Ishikawa (cell line): ENCODE measurements at regions not wholly inside any gene's neighbourhood (a gene's known extent, or its start where the extent isn't known, plus 50 kb on each side); places are given as distances from the start of the nearest gene placed in this dataset.

Experiments used
- CEBPB ChIP-seq: IDR thresholded peaks from 2 replicates; pipeline ENCODE4 v1.6.1; 2012
- CREB1 ChIP-seq: IDR thresholded peaks from 2 replicates; pipeline ENCODE4 v1.6.1; 2012; ENCODE audit warnings: low read depth
- EGR1 ChIP-seq: IDR thresholded peaks from 2 replicates; pipeline ENCODE4 v1.6.1; 2012
- EP300 ChIP-seq: IDR thresholded peaks from 2 replicates; pipeline ENCODE4 v1.6.1; 2012; ENCODE audit warnings: borderline replicate concordance
- FOXM1 ChIP-seq: IDR thresholded peaks from 2 replicates; pipeline ENCODE4 v1.6.1; 2012; ENCODE audit warnings: low read depth, borderline replicate concordance
- NFIC ChIP-seq: IDR thresholded peaks from 2 replicates; pipeline ENCODE4 v1.6.1; 2012
- RAD21 ChIP-seq: IDR thresholded peaks from 2 replicates; pipeline ENCODE4 v1.6.1; 2012; ENCODE audit warnings: low read depth
- TAF1 ChIP-seq: IDR thresholded peaks from 2 replicates; pipeline ENCODE4 v1.6.1; 2012; ENCODE audit warnings: low read depth, mild to moderate bottlenecking
- TCF12 ChIP-seq: IDR thresholded peaks from 2 replicates; pipeline ENCODE4 v1.6.1; 2012; ENCODE audit warnings: low read depth
- TEAD4 ChIP-seq: IDR thresholded peaks from 2 replicates; pipeline ENCODE4 v1.6.1; 2012
- USF1 ChIP-seq: IDR thresholded peaks from 2 replicates; pipeline ENCODE4 v1.6.1; 2012
- YY1 ChIP-seq: IDR thresholded peaks from 2 replicates; pipeline ENCODE4 v1.6.1; 2012; ENCODE audit warnings: low read depth
- ZBTB7A ChIP-seq: IDR thresholded peaks from 2 replicates; pipeline ENCODE4 v1.6.1; 2012; ENCODE audit warnings: low read depth
- TF ChIP-seq, protein P1 (sequence below): IDR thresholded peaks from 2 replicates; pipeline ENCODE4 v1.6.1; 2012; ENCODE audit warnings: low read depth, mild to moderate bottlenecking
- TF ChIP-seq, protein P2 (sequence below): IDR thresholded peaks from 2 replicates; pipeline ENCODE4 v1.6.1; 2012

- TF ChIP-seq EGR1: no peak
- no peak for TF ChIP-seq FOXM1
- no peak for TF ChIP-seq CREB1
- TF ChIP-seq NFIC: no peak
- no peak for TF ChIP-seq YY1
- TF ChIP-seq ZBTB7A: no peak
- TF ChIP-seq TEAD4: no peak
- no peak for TF ChIP-seq TAF1
- no peak for TF ChIP-seq EP300
- TF ChIP-seq, protein P1, sequence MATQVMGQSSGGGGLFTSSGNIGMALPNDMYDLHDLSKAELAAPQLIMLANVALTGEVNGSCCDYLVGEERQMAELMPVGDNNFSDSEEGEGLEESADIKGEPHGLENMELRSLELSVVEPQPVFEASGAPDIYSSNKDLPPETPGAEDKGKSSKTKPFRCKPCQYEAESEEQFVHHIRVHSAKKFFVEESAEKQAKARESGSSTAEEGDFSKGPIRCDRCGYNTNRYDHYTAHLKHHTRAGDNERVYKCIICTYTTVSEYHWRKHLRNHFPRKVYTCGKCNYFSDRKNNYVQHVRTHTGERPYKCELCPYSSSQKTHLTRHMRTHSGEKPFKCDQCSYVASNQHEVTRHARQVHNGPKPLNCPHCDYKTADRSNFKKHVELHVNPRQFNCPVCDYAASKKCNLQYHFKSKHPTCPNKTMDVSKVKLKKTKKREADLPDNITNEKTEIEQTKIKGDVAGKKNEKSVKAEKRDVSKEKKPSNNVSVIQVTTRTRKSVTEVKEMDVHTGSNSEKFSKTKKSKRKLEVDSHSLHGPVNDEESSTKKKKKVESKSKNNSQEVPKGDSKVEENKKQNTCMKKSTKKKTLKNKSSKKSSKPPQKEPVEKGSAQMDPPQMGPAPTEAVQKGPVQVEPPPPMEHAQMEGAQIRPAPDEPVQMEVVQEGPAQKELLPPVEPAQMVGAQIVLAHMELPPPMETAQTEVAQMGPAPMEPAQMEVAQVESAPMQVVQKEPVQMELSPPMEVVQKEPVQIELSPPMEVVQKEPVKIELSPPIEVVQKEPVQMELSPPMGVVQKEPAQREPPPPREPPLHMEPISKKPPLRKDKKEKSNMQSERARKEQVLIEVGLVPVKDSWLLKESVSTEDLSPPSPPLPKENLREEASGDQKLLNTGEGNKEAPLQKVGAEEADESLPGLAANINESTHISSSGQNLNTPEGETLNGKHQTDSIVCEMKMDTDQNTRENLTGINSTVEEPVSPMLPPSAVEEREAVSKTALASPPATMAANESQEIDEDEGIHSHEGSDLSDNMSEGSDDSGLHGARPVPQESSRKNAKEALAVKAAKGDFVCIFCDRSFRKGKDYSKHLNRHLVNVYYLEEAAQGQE: no peak
- no peak for TF ChIP-seq CEBPB
- no peak for TF ChIP-seq USF1
- TF ChIP-seq TCF12: no peak
- TF ChIP-seq RAD21: no peak
Observed at GRCh38 chr20:29687438-29687837, 1570.0 kb upstream of the DEFB115 start.

DNA sequence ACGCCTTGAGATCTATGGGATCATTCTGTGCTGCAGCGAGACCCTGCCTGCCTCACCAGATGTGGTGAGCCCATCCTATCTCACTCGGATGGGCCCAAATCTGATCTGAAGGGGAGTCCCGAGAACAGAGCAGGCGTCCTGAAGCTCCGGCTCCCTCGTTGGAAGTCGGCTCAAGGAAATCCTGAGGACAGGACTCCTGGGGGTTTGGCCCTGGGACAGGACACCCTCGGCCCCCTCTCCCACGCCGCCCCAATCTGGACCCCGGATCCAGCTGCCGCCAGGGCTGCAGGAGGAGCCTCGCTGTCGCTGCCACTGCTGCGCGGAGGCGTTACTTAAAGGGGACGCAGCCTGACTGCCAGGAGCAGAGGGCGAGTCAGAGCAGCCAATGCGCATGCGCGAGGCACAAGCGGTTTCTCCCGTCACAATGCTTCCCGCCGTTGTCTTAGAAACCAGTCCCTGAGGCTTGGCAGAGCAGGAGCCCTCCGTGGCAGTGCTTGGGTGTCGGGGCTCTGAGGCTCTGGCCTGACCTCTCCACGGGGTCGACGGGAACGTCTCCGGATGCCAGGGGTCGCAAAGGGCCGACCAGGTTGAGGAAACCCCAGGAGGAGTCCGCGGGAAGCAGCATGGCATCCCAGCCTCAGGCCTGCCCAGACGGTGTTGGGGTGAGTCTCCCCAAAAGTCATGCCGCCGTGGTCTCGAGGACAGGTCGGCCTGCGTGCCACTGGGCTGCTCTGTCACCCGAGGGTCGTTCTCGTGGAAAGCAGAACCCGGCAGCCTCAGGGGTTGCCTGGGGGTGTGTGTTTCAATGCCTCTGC lies 1567.8 kb upstream of the DEFB115 start:
- TF ChIP-seq FOXM1: no peak
- TF ChIP-seq EGR1: no peak

- TF ChIP-seq ZBTB7A: no peak
- TF ChIP-seq, protein P2, sequence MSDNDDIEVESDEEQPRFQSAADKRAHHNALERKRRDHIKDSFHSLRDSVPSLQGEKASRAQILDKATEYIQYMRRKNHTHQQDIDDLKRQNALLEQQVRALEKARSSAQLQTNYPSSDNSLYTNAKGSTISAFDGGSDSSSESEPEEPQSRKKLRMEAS: no peak
- TF ChIP-seq TCF12: no peak
- TF ChIP-seq YY1: no peak
- TF ChIP-seq CEBPB: no peak
- no peak for TF ChIP-seq FOXM1
- TF ChIP-seq CREB1: no peak
- TF ChIP-seq TAF1: no peak
- TF ChIP-seq EGR1: no peak
- TF ChIP-seq TEAD4: no peak
- TF ChIP-seq, protein P1: no peak
- no peak for TF ChIP-seq EP300
- no peak for TF ChIP-seq RAD21
- no peak for TF ChIP-seq NFIC
- TF ChIP-seq USF1: no peak
Observed at GRCh38 chr20:29690274-29690673, 1567.2 kb upstream of the DEFB115 start.

DNA sequence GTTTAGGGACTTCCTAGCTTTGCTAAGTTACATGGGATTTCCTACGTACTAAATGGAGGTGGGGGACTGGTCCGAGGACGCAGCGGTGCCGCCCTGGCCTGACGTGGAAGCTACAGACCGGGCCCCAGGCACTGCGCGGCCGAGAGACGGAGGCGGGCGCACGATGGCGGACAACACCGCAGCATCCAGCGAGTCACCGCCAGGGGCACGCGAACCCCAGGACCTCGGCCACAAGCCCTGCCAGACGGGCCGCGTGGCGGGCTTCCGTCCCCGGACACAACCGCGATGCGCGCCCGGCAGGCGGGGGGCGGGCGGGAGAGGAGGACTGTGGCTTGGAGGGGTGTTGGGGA lies 1516.9 kb upstream of the DEFB115 start:
- TF ChIP-seq CREB1 (no peak), TCF12 (no peak), EP300 (no peak), NFIC (no peak), YY1 (no peak), RAD21 (no peak), TEAD4 (no peak), ZBTB7A (no peak), TAF1 (no peak)
- TF ChIP-seq, protein P2: no peak

DNA sequence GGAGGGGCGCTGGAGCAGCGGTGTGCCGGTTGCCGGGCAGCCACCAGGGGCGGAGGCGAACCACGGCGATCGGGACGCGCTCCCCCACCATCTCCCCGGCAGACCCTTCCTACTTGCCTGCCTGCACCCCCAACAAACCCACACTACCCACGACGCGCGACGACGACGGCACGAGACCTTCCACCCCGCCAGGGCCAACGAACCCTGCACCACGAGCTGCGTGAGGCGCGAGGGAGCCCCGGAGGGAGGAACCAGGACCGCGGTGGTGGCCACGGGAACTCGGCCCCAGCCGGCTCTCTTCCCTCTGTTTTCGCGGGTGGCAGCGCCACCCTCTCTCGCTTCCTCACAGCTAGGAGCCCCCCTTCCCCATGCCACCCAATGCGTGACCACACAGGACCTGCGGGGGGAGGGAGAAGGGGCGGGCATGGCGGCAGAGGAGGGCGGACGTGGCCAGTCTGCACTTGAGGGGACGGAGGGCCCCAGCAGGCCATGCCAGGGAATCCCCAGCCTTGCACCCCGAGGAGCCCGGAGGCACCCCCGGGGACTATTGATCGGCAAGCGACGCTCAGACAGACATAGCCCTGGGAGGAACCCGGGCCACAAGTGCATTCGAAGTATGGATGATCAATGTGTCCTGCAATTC lies 1516.4 kb upstream of the DEFB115 start:
- TF ChIP-seq EGR1: no peak
- TF ChIP-seq USF1: no peak
- no peak for TF ChIP-seq CREB1
- TF ChIP-seq NFIC: no peak
- TF ChIP-seq, protein P2: no peak
- TF ChIP-seq TAF1: no peak
- TF ChIP-seq RAD21: no peak
- no peak for TF ChIP-seq TEAD4

DNA sequence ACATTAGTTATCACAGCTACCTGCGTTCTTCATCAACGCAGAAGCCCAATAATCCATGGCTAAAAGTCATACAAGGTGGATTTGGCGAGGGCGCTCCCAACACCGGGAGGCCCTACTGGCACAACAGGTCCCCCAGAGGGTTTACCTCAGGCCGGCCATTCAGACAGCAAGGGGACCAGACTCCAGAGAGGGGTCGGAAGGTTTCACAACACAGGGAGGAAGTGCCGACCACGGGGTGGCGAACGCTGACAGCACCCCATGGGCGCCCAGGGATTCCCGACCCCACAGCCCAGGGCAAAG lies 1515.9 kb upstream of the DEFB115 start:
- no peak for TF ChIP-seq CREB1
- TF ChIP-seq FOXM1: no peak
- no peak for TF ChIP-seq USF1
- TF ChIP-seq TEAD4: no peak
- TF ChIP-seq, protein P1: no peak
- TF ChIP-seq RAD21: no peak
- TF ChIP-seq, protein P2: no peak
- TF ChIP-seq ZBTB7A: no peak
- no peak for TF ChIP-seq EP300
- TF ChIP-seq NFIC: no peak
- no peak for TF ChIP-seq TAF1
- TF ChIP-seq EGR1: no peak
- TF ChIP-seq CEBPB: no peak
- no peak for TF ChIP-seq YY1
- TF ChIP-seq TCF12: no peak
